ENCODE measurements at regions not wholly inside any gene's neighbourhood (a gene's known extent, or its start where the extent isn't known, plus 50 kb on each side); places are given as distances from the start of the nearest gene placed in this dataset.

DNA sequence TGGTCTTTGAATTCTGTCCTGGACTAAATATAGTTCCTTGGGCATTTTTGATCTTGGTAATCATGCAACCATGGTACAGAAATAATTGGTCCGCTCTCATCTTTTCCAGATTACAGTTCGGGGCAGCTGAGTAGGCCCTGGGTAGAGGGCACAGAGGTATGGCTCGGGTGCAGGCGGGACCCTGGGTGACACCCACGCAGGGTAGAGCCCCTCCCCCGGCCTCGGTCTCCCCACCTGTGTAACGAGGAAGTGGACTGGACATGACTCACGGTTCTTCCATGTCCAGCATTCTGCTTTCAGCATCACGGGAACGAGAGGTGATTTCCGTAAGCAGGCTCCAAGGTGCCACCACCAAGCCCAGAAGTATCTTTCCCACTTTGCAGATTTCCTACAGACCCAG, 91.0 kb upstream of the DIO3 start:
- TF ChIP-seq POLR2AphosphoS5 (IDR thresholded peaks at IDR 0.05; ENCODE audit: low read depth, low read length) = no peak
- TF ChIP-seq TAF1 (IDR thresholded peaks at IDR 0.05; ENCODE audit: borderline replicate concordance, insufficient read depth, low read length) = no peak
- TF ChIP-seq REST (IDR thresholded peaks at IDR 0.05; ENCODE audit: insufficient read depth in 1 of 2, low read depth in 2 of 2, low read length in 2 of 2) = no peak
- no peak for TF ChIP-seq FOXP2 (optimal IDR thresholded peaks at IDR 0.05; ENCODE audit: borderline replicate concordance, extremely low read depth, extremely low read length, insufficient read depth)

Data from PFSK-1 (cell line).